ENCODE measurements at regions not wholly inside any gene's neighbourhood (a gene's known extent, or its start where the extent isn't known, plus 50 kb on each side); places are given as distances from the start of the nearest gene placed in this dataset.

DNA sequence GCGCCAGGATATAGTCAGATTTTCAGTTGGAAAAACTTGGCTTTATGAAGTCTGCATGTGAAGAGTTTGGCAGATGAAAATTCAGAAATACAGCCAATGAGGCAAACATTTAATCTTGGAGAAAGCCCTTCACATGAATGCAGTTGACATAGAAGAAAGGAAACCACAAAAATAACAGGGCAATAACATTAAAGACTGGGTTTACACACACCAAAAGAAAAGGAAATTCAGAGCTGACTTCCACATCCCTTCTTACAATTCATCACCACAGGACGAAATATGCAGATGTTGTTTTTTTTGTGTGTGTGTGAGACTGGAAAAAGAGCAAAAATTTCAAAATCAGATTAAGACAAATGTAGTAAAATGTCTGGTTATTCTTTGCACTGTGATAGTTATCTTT is 69.8 kb upstream of the HEY2 start:
- Histone ChIP-seq H3K27ac (ENCODE audit: low read depth) (no peak overlapping the region), H2AFZ (no peak overlapping the region), H3K27me3 (ENCODE audit: insufficient read depth) (no peaks in the 10 kb centered on the region), H3K4me2 (peak overlapping the region; percentile 12), H3K79me2 (replicated peaks; ENCODE audit: insufficient read depth) (0 out of 2 replicates have a peak, but pooled peaks cover 2% of the 10 kb centered on the region), H3K4me3 (no peak overlapping the region), H4K20me1 (replicated peaks; ENCODE audit: insufficient read depth) (peaks cover 4% of the 10 kb centered on the region; the same call in 1 of the 2 replicates), H3K36me3 (ENCODE audit: insufficient read depth) (no peaks in the 10 kb centered on the region), H3F3A (replicated peaks; ENCODE audit: low read depth) (no peaks in the 10 kb centered on the region), H3K4me1 (ENCODE audit: insufficient read depth) (peaks cover 27% of the 10 kb centered on the region), H3K9me2 (ENCODE audit: insufficient read depth) (peaks cover 5% of the 10 kb centered on the region)
- Mint-ChIP-seq H3K27me3 (ENCODE audit: insufficient read depth, low read depth, poor library complexity) (peaks cover 6% of the 10 kb centered on the region), H3K4me1 (peaks cover 29% of the 10 kb centered on the region), H3K36me3 (ENCODE audit: low read depth) (peaks cover 26% of the 10 kb centered on the region), H3K9me3 (peaks cover 14% of the 10 kb centered on the region; the same call in 2 of the 3 replicates), H3K27ac (peak overlapping the region; percentile 8), H3K4me3 (no peak overlapping the region)
- TF ChIP-seq JUNB (IDR thresholded peaks at IDR 0.05; ENCODE audit: unreplicated experiment) (no peak), EZH2phosphoT487 (IDR thresholded peaks at IDR 0.05; ENCODE audit: unreplicated experiment) (no peak), CREB1 (CRISPR knock-in tag; IDR thresholded peaks at IDR 0.05; ENCODE audit: low read depth) (no peak), ZNF114 (CRISPR knock-in tag; IDR thresholded peaks at IDR 0.05) (no peak), STAT1 (IDR thresholded peaks at IDR 0.05; ENCODE audit: unreplicated experiment) (no peak), EZH2 (IDR thresholded peaks at IDR 0.05; ENCODE audit: low read depth, unreplicated experiment) (no peak)
- TF ChIP-seq, protein P1, sequence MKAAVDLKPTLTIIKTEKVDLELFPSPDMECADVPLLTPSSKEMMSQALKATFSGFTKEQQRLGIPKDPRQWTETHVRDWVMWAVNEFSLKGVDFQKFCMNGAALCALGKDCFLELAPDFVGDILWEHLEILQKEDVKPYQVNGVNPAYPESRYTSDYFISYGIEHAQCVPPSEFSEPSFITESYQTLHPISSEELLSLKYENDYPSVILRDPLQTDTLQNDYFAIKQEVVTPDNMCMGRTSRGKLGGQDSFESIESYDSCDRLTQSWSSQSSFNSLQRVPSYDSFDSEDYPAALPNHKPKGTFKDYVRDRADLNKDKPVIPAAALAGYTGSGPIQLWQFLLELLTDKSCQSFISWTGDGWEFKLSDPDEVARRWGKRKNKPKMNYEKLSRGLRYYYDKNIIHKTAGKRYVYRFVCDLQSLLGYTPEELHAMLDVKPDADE (IDR thresholded peaks at IDR 0.05): no peak
- no peak for ATAC-seq
- DNase-seq (ENCODE audit: low spot score): no peak

DNA sequence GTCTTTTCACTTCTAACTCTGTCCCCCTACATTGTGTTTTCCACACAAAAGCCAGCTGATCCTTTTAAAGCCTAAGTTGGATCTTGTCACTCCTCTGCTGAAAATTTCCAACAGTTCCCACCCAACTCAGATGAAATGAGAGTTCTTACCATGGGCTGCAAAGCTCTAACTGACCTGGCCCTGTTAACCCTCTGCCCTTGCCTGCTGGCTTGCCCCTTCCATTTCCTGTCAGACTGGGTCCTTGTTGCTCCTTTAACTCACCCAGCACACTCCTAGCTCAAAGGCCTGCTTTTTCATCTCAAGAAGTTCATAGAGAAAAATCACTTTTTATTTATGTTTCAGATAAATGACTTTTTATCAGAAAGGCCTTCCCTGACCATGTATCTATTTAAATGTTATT is 66.5 kb upstream of the HEY2 start:
- Histone ChIP-seq H3K27ac (ENCODE audit: low read depth) (no peak overlapping the region), H3K4me1 (ENCODE audit: insufficient read depth) (peaks cover 26% of the 10 kb centered on the region), H2AFZ (no peak overlapping the region), H3K36me3 (ENCODE audit: insufficient read depth) (peaks cover 19% of the 10 kb centered on the region), H3K79me2 (replicated peaks; ENCODE audit: insufficient read depth) (no peaks in the 10 kb centered on the region), H3K27me3 (ENCODE audit: insufficient read depth) (no peaks in the 10 kb centered on the region), H3K4me3 (no peak overlapping the region), H3F3A (replicated peaks; ENCODE audit: low read depth) (peaks cover 8% of the 10 kb centered on the region; the same call in 1 of the 2 replicates), H3K4me2 (no peak overlapping the region), H4K20me1 (replicated peaks; ENCODE audit: insufficient read depth) (peaks cover 4% of the 10 kb centered on the region; the same call in 1 of the 2 replicates), H3K9me2 (ENCODE audit: insufficient read depth) (peaks cover 5% of the 10 kb centered on the region; the same call in 1 of the 2 replicates)
- ATAC-seq: peak; percentile 27; the same call in 2 of the 3 replicates
- H3K27me3 Mint-ChIP-seq (ENCODE audit: insufficient read depth, low read depth, poor library complexity): peaks cover 19% of the 10 kb centered on the region
- no peak overlapping the region for H3K27ac Mint-ChIP-seq
- peaks cover 42% of the 10 kb centered on the region for H3K9me3 Mint-ChIP-seq
- DNase-seq (ENCODE audit: low spot score): no peak
- TF ChIP-seq ZNF331 (CRISPR knock-in tag; IDR thresholded peaks at IDR 0.05; ENCODE audit: low read depth) (no peak), POLR2AphosphoS5 (IDR thresholded peaks at IDR 0.05; ENCODE audit: low read depth) (peak; percentile 51; the same call in 1 of the 2 replicates), STAT1 (IDR thresholded peaks at IDR 0.05; ENCODE audit: unreplicated experiment) (no peak), EZH2 (IDR thresholded peaks at IDR 0.05; ENCODE audit: low read depth, unreplicated experiment) (no peak), CREB1 (CRISPR knock-in tag; IDR thresholded peaks at IDR 0.05; ENCODE audit: low read depth) (no peak), ZNF114 (CRISPR knock-in tag; IDR thresholded peaks at IDR 0.05) (no peak)
- TF ChIP-seq, protein P1 (IDR thresholded peaks at IDR 0.05): no peak
- H3K4me1 Mint-ChIP-seq: peaks cover 27% of the 10 kb centered on the region
- H3K36me3 Mint-ChIP-seq (ENCODE audit: low read depth): peaks cover 55% of the 10 kb centered on the region
- H3K4me3 Mint-ChIP-seq: no peak overlapping the region

Data from GM23338 (cell line).